ENCODE measurements at regions not wholly inside any gene's neighbourhood (a gene's known extent, or its start where the extent isn't known, plus 50 kb on each side); places are given as distances from the start of the nearest gene placed in this dataset.

- 56 to 57% methylated on average over 3 of the region's 3 CpGs for WGBS, 2 donors
- Histone ChIP-seq H3K27me3 (ENCODE audit: control insufficient read depth in 3 of 3, insufficient read depth in 3 of 3, low read length in 2 of 3) (no peaks in the 10 kb centered on the region), H3K9me3 (ENCODE audit: control insufficient read depth in 4 of 4, insufficient read depth in 3 of 4, low read length in 3 of 4) (no peaks in the 10 kb centered on the region), H3K4me1 (ENCODE audit: control insufficient read depth in 5 of 5, insufficient read depth in 5 of 5, low read length in 5 of 5) (peaks cover 0 to 8% (median 4%) of the 10 kb centered on the region in 5 donors), H3K36me3 (ENCODE audit: control insufficient read depth in 4 of 4, insufficient read depth in 4 of 4, low read length in 4 of 4) (no peaks in the 10 kb centered on the region), H3K27ac (ENCODE audit: low read depth in 1 of 2, low read length in 1 of 2) (no peak overlapping the region), H3K4me3 (no peak overlapping the region), H3K9ac (ENCODE audit: insufficient read depth in 1 of 2, low read length in 2 of 2) (no peak overlapping the region)
- TF ChIP-seq, protein P1, sequence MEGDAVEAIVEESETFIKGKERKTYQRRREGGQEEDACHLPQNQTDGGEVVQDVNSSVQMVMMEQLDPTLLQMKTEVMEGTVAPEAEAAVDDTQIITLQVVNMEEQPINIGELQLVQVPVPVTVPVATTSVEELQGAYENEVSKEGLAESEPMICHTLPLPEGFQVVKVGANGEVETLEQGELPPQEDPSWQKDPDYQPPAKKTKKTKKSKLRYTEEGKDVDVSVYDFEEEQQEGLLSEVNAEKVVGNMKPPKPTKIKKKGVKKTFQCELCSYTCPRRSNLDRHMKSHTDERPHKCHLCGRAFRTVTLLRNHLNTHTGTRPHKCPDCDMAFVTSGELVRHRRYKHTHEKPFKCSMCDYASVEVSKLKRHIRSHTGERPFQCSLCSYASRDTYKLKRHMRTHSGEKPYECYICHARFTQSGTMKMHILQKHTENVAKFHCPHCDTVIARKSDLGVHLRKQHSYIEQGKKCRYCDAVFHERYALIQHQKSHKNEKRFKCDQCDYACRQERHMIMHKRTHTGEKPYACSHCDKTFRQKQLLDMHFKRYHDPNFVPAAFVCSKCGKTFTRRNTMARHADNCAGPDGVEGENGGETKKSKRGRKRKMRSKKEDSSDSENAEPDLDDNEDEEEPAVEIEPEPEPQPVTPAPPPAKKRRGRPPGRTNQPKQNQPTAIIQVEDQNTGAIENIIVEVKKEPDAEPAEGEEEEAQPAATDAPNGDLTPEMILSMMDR (IDR thresholded peaks at IDR 0.05; ENCODE audit: control extremely low read depth, extremely low read depth), result no peak
- DNase-seq (peak; percentile 15 to 57 (median 52)), ATAC-seq (ENCODE audit: insufficient read depth, low FRiP score) (no peak)
These were observed 369.2 kb upstream of the IL12A start for GRCh38 chr3:159619341-159619885.

GRCh38 chr3:159620281-159620680 is 368.4 kb upstream of the IL12A start:
- Histone ChIP-seq H3K27me3 (ENCODE audit: control insufficient read depth in 3 of 3, insufficient read depth in 3 of 3, low read length in 2 of 3) (no peaks in the 10 kb centered on the region), H3K27ac (ENCODE audit: low read depth in 1 of 2, low read length in 1 of 2) (no peak overlapping the region), H3K4me3 (no peak overlapping the region), H3K9ac (ENCODE audit: insufficient read depth in 1 of 2, low read length in 2 of 2) (no peak overlapping the region), H3K9me3 (ENCODE audit: control insufficient read depth in 4 of 4, insufficient read depth in 3 of 4, low read length in 3 of 4) (no peaks in the 10 kb centered on the region), H3K4me1 (ENCODE audit: control insufficient read depth in 5 of 5, insufficient read depth in 5 of 5, low read length in 5 of 5) (peaks cover 0 to 8% (median 4%) of the 10 kb centered on the region in 5 donors), H3K36me3 (ENCODE audit: control insufficient read depth in 4 of 4, insufficient read depth in 4 of 4, low read length in 4 of 4) (no peaks in the 10 kb centered on the region)
- ATAC-seq (ENCODE audit: insufficient read depth, low FRiP score), result no peak
- 84 to 97% methylated on average over 1 of the region's 1 CpG for WGBS, 2 donors
- TF ChIP-seq, protein P1 (IDR thresholded peaks at IDR 0.05; ENCODE audit: control extremely low read depth, extremely low read depth), result no peak
- DNase-seq, result no peak

DNA sequence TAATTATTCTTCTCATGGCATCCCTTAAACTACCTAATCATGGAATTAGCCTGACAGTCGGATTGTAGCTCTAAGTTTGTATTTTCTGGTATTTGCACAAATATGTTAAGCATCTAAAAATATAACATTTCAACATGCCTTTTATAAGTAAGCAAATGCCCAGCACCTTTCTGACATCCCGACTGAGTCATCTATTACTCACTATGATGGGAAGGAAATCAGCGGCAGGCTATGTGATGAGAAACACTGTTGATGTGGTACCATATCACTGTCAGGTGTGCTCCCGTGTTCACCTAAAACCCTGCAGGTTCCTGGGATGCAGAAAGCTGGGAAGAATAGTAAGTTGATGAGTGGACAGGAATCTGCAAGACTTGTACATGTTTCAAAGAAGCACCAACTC is 367.8 kb upstream of the IL12A start:
- no peaks in the 10 kb centered on the region for H3K27me3 ChIP-seq (ENCODE audit: control insufficient read depth in 3 of 3, insufficient read depth in 3 of 3, low read length in 2 of 3)

More for the DNA sequence above, 367.8 kb upstream of the IL12A start:
- Histone ChIP-seq H3K9ac (ENCODE audit: insufficient read depth in 1 of 2, low read length in 2 of 2) (no peak overlapping the region), H3K4me1 (ENCODE audit: control insufficient read depth in 5 of 5, insufficient read depth in 5 of 5, low read length in 5 of 5) (peaks cover 0 to 8% (median 4%) of the 10 kb centered on the region in 5 donors), H3K27ac (ENCODE audit: low read depth in 1 of 2, low read length in 1 of 2) (peak overlapping the region in 1 of 2 donors; percentile 72), H3K4me3 (no peak overlapping the region), H3K9me3 (ENCODE audit: control insufficient read depth in 4 of 4, insufficient read depth in 3 of 4, low read length in 3 of 4) (no peaks in the 10 kb centered on the region), H3K36me3 (ENCODE audit: control insufficient read depth in 4 of 4, insufficient read depth in 4 of 4, low read length in 4 of 4) (no peaks in the 10 kb centered on the region)
- ATAC-seq (ENCODE audit: insufficient read depth, low FRiP score) (no peak), DNase-seq (no peak)
- TF ChIP-seq, protein P1 (IDR thresholded peaks at IDR 0.05; ENCODE audit: control extremely low read depth, extremely low read depth), result no peak
- WGBS, 2 donors, result 79 to 92% methylated on average over 4 of the region's 4 CpGs
